H1 (cell line): ENCODE measurements at regions not wholly inside any gene's neighbourhood (a gene's known extent, or its start where the extent isn't known, plus 50 kb on each side); places are given as distances from the start of the nearest gene placed in this dataset.

Experiments used
- CTCF ChIA-PET: fragments of 300-600 bp; sonication (Branson Sonifier 250); formaldehyde crosslinking; loops from one replicate; lab custom pipeline; 2021; ENCODE audit not compliant: partially characterized antibody; lab: Charles Lee
- POLR2A ChIA-PET: fragments of 300-600 bp; sonication (Branson Sonifier 250); formaldehyde crosslinking; loops from one replicate; lab custom pipeline; 2021; ENCODE audit warnings: inconsistent platforms; ENCODE audit not compliant: partially characterized antibody; lab: Charles Lee
- DNase-seq, 2 experiments: peaks; one replicate each; pipeline versions ENCODE4 v3.0.0 to v3.0.0-alpha.2; 2010 to 2022; ENCODE audit warnings: low spot score in 2 of 2, low read depth in 1 of 2, mixed read lengths in 1 of 2
- FAIRE-seq: peaks from 2 replicates; lab custom pipeline; 2011; peaks lifted over from hg19 to GRCh38; lab: Jason Lieb, UNC
- H2AFZ ChIP-seq: 2 replicates; pipeline ENCODE4 v1.8.1; 2012; ENCODE audit warnings: low read length, inconsistent platforms
- H2AK5ac ChIP-seq: 2 replicates; pipeline ENCODE4 v1.6.1; 2013; ENCODE audit warnings: low read depth, low read length
- H2BK120ac ChIP-seq: replicated peaks from 2 replicates; pipeline ENCODE3; 2013; ENCODE audit warnings: low read depth, low read length, inconsistent platforms
- H2BK12ac ChIP-seq: 2 replicates; pipeline ENCODE4 v1.6.1; 2013; ENCODE audit warnings: low read depth, low read length
- H2BK15ac ChIP-seq: 2 replicates; pipeline ENCODE4 v1.6.1; 2013; ENCODE audit warnings: low read length
- H2BK20ac ChIP-seq: 2 replicates; pipeline ENCODE4 v1.6.1; 2013; ENCODE audit warnings: low read length
- H2BK5ac ChIP-seq: 2 replicates; pipeline ENCODE4 v1.6.1; 2013; ENCODE audit warnings: low read depth, low read length
- H3K14ac ChIP-seq: 2 replicates; pipeline ENCODE4 v1.6.1; 2013; ENCODE audit warnings: inconsistent platforms; ENCODE audit not compliant: insufficient read length
- H3K18ac ChIP-seq: 2 replicates; pipeline ENCODE4 v1.6.1; 2013; ENCODE audit warnings: low read length; ENCODE audit errors: extremely low read depth
- H3K23ac ChIP-seq: 2 replicates; pipeline ENCODE4 v1.6.1; 2013; ENCODE audit warnings: inconsistent platforms; ENCODE audit not compliant: insufficient read length
- H3K23me2 ChIP-seq: 2 replicates; pipeline ENCODE4 v1.6.1; 2013; ENCODE audit warnings: low read depth, low read length
- H3K27ac ChIP-seq: 2 replicates; pipeline ENCODE4 v1.6.1; 2011; ENCODE audit warnings: low read depth, low read length, inconsistent platforms
- H3K27me3 ChIP-seq, 4 experiments: replicated peaks in 1 of 4; 1 replicate in 1 of 4; 2 replicates in 3 of 4; pipeline versions ENCODE4 v1.6.1 to v1.8.1; 2011 to 2013; ENCODE audit warnings: low read length in 3 of 4, mild to moderate bottlenecking in 3 of 4, inconsistent platforms in 2 of 4, mixed read lengths in 2 of 4, moderate library complexity in 1 of 4; ENCODE audit not compliant: control insufficient read depth in 3 of 4, insufficient read depth in 3 of 4; ENCODE audit errors: extremely low read depth in 1 of 4
- H3K36me3 ChIP-seq, 4 experiments: 2 replicates each; pipeline versions ENCODE4 v1.6.1 to v1.8.1; 2011 to 2013; ENCODE audit warnings: mild to moderate bottlenecking in 4 of 4, low read length in 3 of 4, moderate library complexity in 2 of 4, control low read depth in 1 of 4, inconsistent platforms in 1 of 4; ENCODE audit not compliant: insufficient read depth in 4 of 4, control insufficient read depth in 2 of 4
- H3K4ac ChIP-seq: replicated peaks from 2 replicates; pipeline ENCODE3; 2013; ENCODE audit warnings: low read length, low read depth, mixed read lengths, inconsistent platforms; ENCODE audit not compliant: insufficient read length
- H3K4me1 ChIP-seq, 4 experiments: replicated peaks in 1 of 4; 1 replicate in 1 of 4; 2 replicates in 3 of 4; pipeline versions ENCODE4 v1.6.1 to v1.8.1; 2011 to 2013; ENCODE audit warnings: low read length in 3 of 4, inconsistent platforms in 2 of 4, mixed read lengths in 1 of 4; ENCODE audit not compliant: insufficient read depth in 4 of 4, control insufficient read depth in 3 of 4
- H3K4me2 ChIP-seq, 2 experiments: 2 replicates each; pipeline versions ENCODE4 v1.6.1 to v1.8.1; 2011 to 2013; ENCODE audit warnings: low read depth in 2 of 2, low read length in 2 of 2, control low read depth in 1 of 2, inconsistent platforms in 1 of 2, mild to moderate bottlenecking in 1 of 2; ENCODE audit not compliant: insufficient read depth in 1 of 2
- H3K4me3 ChIP-seq, 4 experiments: fragments of 200-600, 300-600 bp in 1 of 4; sonication (generic), shearing (Covaris generic), sonication (Bioruptor Twin) in 1 of 4; 2 replicates each; pipeline versions ENCODE4 v1.5.1 to v1.8.1; 2011 to 2016; ENCODE audit warnings: low read length in 4 of 4, low read depth in 3 of 4, control low read depth in 2 of 4, inconsistent platforms in 2 of 4, mild to moderate bottlenecking in 2 of 4, mixed read lengths in 1 of 4, moderate library complexity in 1 of 4; ENCODE audit not compliant: insufficient read depth in 2 of 4; ENCODE audit errors: extremely low read depth in 1 of 4
- H3K56ac ChIP-seq: replicated peaks from 2 replicates; pipeline ENCODE3; 2013; ENCODE audit warnings: low read depth, mild to moderate bottlenecking, mixed read lengths, low read length, inconsistent platforms; ENCODE audit not compliant: insufficient read length
- H3K79me1 ChIP-seq: 2 replicates; pipeline ENCODE4 v1.6.1; 2013; ENCODE audit warnings: low read depth, low read length, control low read depth
- H3K79me2 ChIP-seq, 2 experiments: 2 replicates each; pipeline versions ENCODE4 v1.6.1 to v1.8.1; 2012 to 2013; ENCODE audit warnings: low read length in 2 of 2, mild to moderate bottlenecking in 2 of 2, inconsistent platforms in 1 of 2; ENCODE audit not compliant: insufficient read depth in 2 of 2, control insufficient read depth in 1 of 2
- H3K9ac ChIP-seq, 4 experiments: replicated peaks in 1 of 4; 1 replicate in 1 of 4; 2 replicates in 3 of 4; pipeline versions ENCODE4 v1.6.1 to v1.8.1; 2011 to 2013; ENCODE audit warnings: low read depth in 3 of 4, low read length in 3 of 4, control low read depth in 2 of 4, mild to moderate bottlenecking in 2 of 4, moderate library complexity in 2 of 4, inconsistent platforms in 1 of 4; ENCODE audit errors: extremely low read depth in 1 of 4
- H3K9me3 ChIP-seq, 2 experiments: 2 replicates each; pipeline versions ENCODE4 v1.6.1 to v1.8.1; 2012 to 2013; ENCODE audit warnings: mild to moderate bottlenecking in 2 of 2, moderate library complexity in 2 of 2, control low read depth in 1 of 2, inconsistent platforms in 1 of 2, low read depth in 1 of 2, low read length in 1 of 2, mixed read lengths in 1 of 2; ENCODE audit not compliant: insufficient read depth in 2 of 2
- H4K20me1 ChIP-seq, 2 experiments: replicated peaks in 1 of 2; 2 replicates each; pipeline versions ENCODE3 to v1.8.1; 2011 to 2013; ENCODE audit warnings: inconsistent platforms in 2 of 2, low read length in 2 of 2, mild to moderate bottlenecking in 1 of 2; ENCODE audit not compliant: insufficient read depth in 2 of 2, control insufficient read depth in 1 of 2
- H4K5ac ChIP-seq: 2 replicates; pipeline ENCODE4 v1.6.1; 2013; ENCODE audit warnings: low read length, low read depth, mixed read lengths, inconsistent platforms; ENCODE audit not compliant: insufficient read length
- H4K8ac ChIP-seq: 2 replicates; pipeline ENCODE4 v1.8.0; 2013; ENCODE audit warnings: mild to moderate bottlenecking, moderate library complexity, low read length, inconsistent platforms; ENCODE audit not compliant: insufficient read depth; ENCODE audit errors: extremely low read depth
- H4K91ac ChIP-seq: replicated peaks from 2 replicates; pipeline ENCODE3; 2013; ENCODE audit warnings: low read length, mixed read lengths, inconsistent platforms; ENCODE audit not compliant: insufficient read length
- BCL11A ChIP-seq, 2 experiments: IDR thresholded peaks; one replicate each; pipeline ENCODE4 v1.6.1; 2011; ENCODE audit warnings: low read depth in 2 of 2, low read length in 2 of 2, mild to moderate bottlenecking in 2 of 2
- EZH2 ChIP-seq: fragments of 200-600 bp; sonication (generic); IDR thresholded peaks from 2 replicates; pipeline ENCODE4 v1.7.1; 2012; ENCODE audit warnings: low read depth, mild to moderate bottlenecking, moderate library complexity, low read length, inconsistent platforms; ENCODE audit not compliant: severe bottlenecking
- GTF2F1 ChIP-seq: IDR thresholded peaks from 2 replicates; pipeline ENCODE4 v1.6.1; 2012; ENCODE audit warnings: low read depth, low read length, improper control_type of control experiment, borderline replicate concordance
- JUND ChIP-seq: IDR thresholded peaks from 2 replicates; pipeline ENCODE4 v1.6.1; 2011; ENCODE audit warnings: mild to moderate bottlenecking, improper control_type of control experiment, low read length
- NANOG ChIP-seq: IDR thresholded peaks from 2 replicates; pipeline ENCODE4 v1.6.1; 2011; ENCODE audit warnings: low read length, low read depth, mild to moderate bottlenecking, inconsistent platforms; ENCODE audit not compliant: insufficient read depth, poor library complexity, severe bottlenecking
- WGBS, 2 experiments: shearing (Covaris generic) in 1 of 2; methylation state at CpG; one replicate each; pipeline versions ENCODE4 v1.1.6 to v1.1.7; 2013 to 2015; ENCODE audit warnings: low lambda C conversion rate in 2 of 2, mixed read lengths in 2 of 2, inconsistent platforms in 1 of 2, low coverage in 1 of 2, missing lambda C conversion rate in 1 of 2; ENCODE audit not compliant: insufficient replicate concordance in 2 of 2, insufficient coverage in 1 of 2, insufficient read length in 1 of 2; ENCODE audit errors: extremely low coverage in 1 of 2, missing lambda C conversion rate in 1 of 2; 5-methylcytosine and 5-hydroxymethylcytosine counted together

DNA sequence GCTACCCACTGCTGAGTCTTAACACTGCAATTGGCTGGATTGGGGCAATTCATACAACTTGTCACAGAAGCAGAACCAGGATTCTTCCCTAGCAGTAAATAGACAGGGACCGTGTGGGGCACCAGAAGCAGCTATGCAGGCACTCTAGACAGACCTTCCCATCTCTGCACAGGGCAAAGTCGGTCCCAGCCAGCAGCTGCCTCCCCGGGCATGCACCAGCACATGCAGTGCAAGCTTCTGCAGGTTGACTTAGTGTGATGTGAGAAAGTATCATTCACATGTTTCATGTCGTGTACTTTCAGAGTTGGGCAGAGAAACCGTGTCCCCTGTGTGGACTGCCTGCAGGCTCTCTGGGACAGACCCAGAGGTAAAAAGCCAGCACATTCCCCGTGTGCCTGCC lies 98.0 kb upstream of the FOXA2 start:
- no peaks in the 10 kb centered on the region for H4K20me1 ChIP-seq
- no peak overlapping the region for H2BK120ac ChIP-seq
- H3K23ac ChIP-seq = no peak overlapping the region
- no peaks in the 10 kb centered on the region; a peak in 3 of 7 replicates for H3K27me3 ChIP-seq
- H3K23me2 ChIP-seq = no peaks in the 10 kb centered on the region
- DNase-seq = no peak
- H3K36me3 ChIP-seq = no peaks in the 10 kb centered on the region
- H2BK15ac ChIP-seq = no peak overlapping the region
- no peak overlapping the region for H2BK20ac ChIP-seq
- H3K79me1 ChIP-seq = no peaks in the 10 kb centered on the region
- CTCF ChIA-PET = interaction anchor here (1.0 to 9.1 kb wide), 11 partner anchors 8 to 348 kb away, joined by 3 to 140 read pairs (median 4); no protein-coding TSS in a partner anchor
- no peaks in the 10 kb centered on the region for H3K4me1 ChIP-seq
- WGBS, 2 experiments = 93% methylated on average over 6 of the region's 6 CpGs; no CpG with 5 or more reads in 1 of the 2 experiments
- H3K79me2 ChIP-seq = no peaks in the 10 kb centered on the region
- no peak overlapping the region for H3K27ac ChIP-seq
- H3K4me3 ChIP-seq = no peak overlapping the region
- no peak overlapping the region for H3K14ac ChIP-seq
- POLR2A ChIA-PET = no interaction called here
- H4K91ac ChIP-seq = no peak overlapping the region
- no peak overlapping the region for H2AFZ ChIP-seq
- H2BK12ac ChIP-seq = no peak overlapping the region; the same call in 1 of the 2 replicates
- H3K9ac ChIP-seq = no peak overlapping the region
- H3K4me2 ChIP-seq = no peak overlapping the region
- no peak for FAIRE-seq
- H3K56ac ChIP-seq = no peak overlapping the region
- no peak overlapping the region for H3K4ac ChIP-seq
- no peak overlapping the region for H3K18ac ChIP-seq
- peak overlapping the region; percentile 26; the same call in 1 of the 2 replicates for H2AK5ac ChIP-seq
- no peak overlapping the region for H2BK5ac ChIP-seq
- H4K5ac ChIP-seq = no peak overlapping the region
- no peak overlapping the region for H4K8ac ChIP-seq
- H3K9me3 ChIP-seq = peaks cover 7% of the 10 kb centered on the region in 2 experiments; a peak in 3 of 4 replicates
- no peak for TF ChIP-seq EZH2
- TF ChIP-seq GTF2F1 = no peak
- no peak for TF ChIP-seq JUND
- no peak for TF ChIP-seq BCL11A (IDR thresholded peaks at IDR 0.05; ENCODE audit: low read depth in 2 of 2, low read length in 2 of 2)
- no peak for TF ChIP-seq NANOG
